Thymus (tissue), 11 donors: ENCODE measurements at regions not wholly inside any gene's neighbourhood (a gene's known extent, or its start where the extent isn't known, plus 50 kb on each side); places are given as distances from the start of the nearest gene placed in this dataset.

Source experiments
- DNase-seq, 9 donors: peaks; one replicate each; pipeline ENCODE4 v3.0.0-alpha.2; 2013; ENCODE audit warnings: low spot score in 9 of 9, low read depth in 6 of 9, missing footprints in 1 of 9
- H3K27ac ChIP-seq, 2 donors: one replicate each; pipeline ENCODE4 v1.5.1; 2013; ENCODE audit warnings: control low read depth in 1 of 2, low read depth in 1 of 2, low read length in 1 of 2, mild to moderate bottlenecking in 1 of 2, moderate library complexity in 1 of 2
- H3K27me3 ChIP-seq, 2 donors: one replicate each; pipeline ENCODE4 v1.5.1; 2013; ENCODE audit warnings: low read length in 1 of 2; ENCODE audit not compliant: control insufficient read depth in 2 of 2, insufficient read depth in 1 of 2
- H3K36me3 ChIP-seq, 2 donors: one replicate each; pipeline ENCODE4 v1.5.1; 2013; ENCODE audit warnings: low read length in 1 of 2, mild to moderate bottlenecking in 1 of 2, moderate library complexity in 1 of 2; ENCODE audit not compliant: control insufficient read depth in 2 of 2, insufficient read depth in 2 of 2
- H3K4me1 ChIP-seq, 2 donors: one replicate each; pipeline ENCODE4 v1.5.1; 2013; ENCODE audit warnings: low read length in 2 of 2; ENCODE audit not compliant: control insufficient read depth in 2 of 2, insufficient read depth in 2 of 2
- H3K4me3 ChIP-seq, 2 donors: one replicate each; pipeline ENCODE4 v1.5.1; 2013; ENCODE audit warnings: low read length in 2 of 2, control low read depth in 1 of 2, mild to moderate bottlenecking in 1 of 2
- H3K9me3 ChIP-seq, 2 donors: one replicate each; pipeline ENCODE4 v1.5.1; 2013; ENCODE audit warnings: low read length in 1 of 2, mild to moderate bottlenecking in 1 of 2; ENCODE audit not compliant: control insufficient read depth in 2 of 2, insufficient read depth in 1 of 2
- WGBS: extraction: QIAGEN DNeasy Blood & Tissue Kit; methylation state at CpG from one replicate; pipeline ENCODE4 v1.1.7; 2013; 5-methylcytosine and 5-hydroxymethylcytosine counted together
- donor health status: healthy.

- Histone ChIP-seq H3K36me3 (no peaks in the 10 kb centered on the region), H3K9me3 (no peaks in the 10 kb centered on the region), H3K4me1 (no peaks in the 10 kb centered on the region), H3K4me3 (no peak overlapping the region), H3K27me3 (no peaks in the 10 kb centered on the region), H3K27ac (no peak overlapping the region)
- WGBS: 97% methylated on average over 1 of the region's 1 CpG
- no peak for DNase-seq
Observed at GRCh38 chr4:89397441-89397840, 89.8 kb upstream of the GPRIN3 start.

GRCh38 chr4:89382439-89382838, 74.8 kb upstream of the GPRIN3 start:
- H3K4me3 ChIP-seq: no peak overlapping the region
- H3K9me3 ChIP-seq: no peaks in the 10 kb centered on the region
- H3K36me3 ChIP-seq: no peaks in the 10 kb centered on the region
- H3K4me1 ChIP-seq: no peaks in the 10 kb centered on the region
- no peaks in the 10 kb centered on the region for H3K27me3 ChIP-seq
- WGBS: 75% methylated on average over 2 of the region's 2 CpGs
- DNase-seq: no peak
- no peak overlapping the region for H3K27ac ChIP-seq

DNA sequence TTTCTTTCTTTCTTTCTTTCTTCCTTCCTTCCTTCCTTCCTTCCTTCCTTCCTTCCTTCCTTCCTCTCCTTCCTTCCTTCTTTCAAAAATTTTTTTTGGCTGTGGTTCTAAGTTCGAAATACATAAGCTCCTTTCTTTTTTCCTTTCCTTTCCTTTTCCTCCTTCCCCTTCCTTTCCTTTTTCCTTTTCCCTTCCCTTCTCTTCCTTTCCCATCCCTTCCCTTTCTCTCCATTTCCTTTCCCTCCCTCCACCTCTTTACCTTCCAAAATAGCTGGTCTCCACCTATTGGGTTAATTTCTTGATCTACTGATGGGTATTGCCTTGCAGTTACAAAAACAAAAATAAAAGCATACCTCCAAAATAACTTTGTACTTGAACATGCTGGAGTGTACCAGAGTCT, 73.4 kb upstream of the GPRIN3 start:
- H3K4me1 ChIP-seq: no peaks in the 10 kb centered on the region
- H3K27ac ChIP-seq: no peak overlapping the region
- H3K9me3 ChIP-seq: no peaks in the 10 kb centered on the region
- no peak for DNase-seq
- WGBS: 96% methylated on average over 1 of the region's 1 CpG
- H3K4me3 ChIP-seq: no peak overlapping the region
- H3K36me3 ChIP-seq: no peaks in the 10 kb centered on the region
- no peaks in the 10 kb centered on the region for H3K27me3 ChIP-seq

DNA sequence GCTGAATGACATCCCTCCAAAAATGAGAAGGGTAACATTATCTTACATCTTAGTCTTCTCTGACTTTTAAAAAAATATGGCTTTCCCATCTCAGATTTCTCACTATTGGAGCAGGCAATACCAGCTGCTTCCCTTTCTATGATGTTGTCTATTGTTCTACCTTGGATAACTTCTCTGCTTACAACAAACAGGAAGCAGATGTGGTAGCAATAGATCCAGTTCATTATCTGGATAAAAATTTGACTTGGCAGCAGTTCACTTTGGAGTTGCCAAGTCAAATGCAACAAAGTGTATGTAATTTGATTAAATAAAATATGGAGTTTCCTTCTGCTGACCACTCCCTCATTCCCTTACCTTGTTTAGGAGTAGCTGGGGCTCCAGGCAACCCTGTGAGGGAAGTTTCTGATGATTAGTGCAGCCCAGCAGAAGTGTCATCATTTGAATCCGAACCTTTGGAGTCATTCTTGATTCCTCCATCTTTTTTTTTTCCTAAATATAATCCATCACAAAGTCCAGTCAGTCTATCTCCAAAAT, 72.0 kb upstream of the GPRIN3 start:
- Histone ChIP-seq H3K4me3 (no peak overlapping the region), H3K27ac (no peak overlapping the region), H3K9me3 (no peaks in the 10 kb centered on the region), H3K4me1 (no peaks in the 10 kb centered on the region), H3K27me3 (no peaks in the 10 kb centered on the region), H3K36me3 (no peaks in the 10 kb centered on the region)
- DNase-seq: no peak
- 97% methylated on average over 1 of the region's 1 CpG for WGBS

GRCh38 chr4:89373394-89373793, 65.8 kb upstream of the GPRIN3 start:
- H3K27me3 ChIP-seq: no peaks in the 10 kb centered on the region
- WGBS: 96% methylated on average over 4 of the region's 4 CpGs
- DNase-seq: no peak
- no peaks in the 10 kb centered on the region for H3K36me3 ChIP-seq
- no peaks in the 10 kb centered on the region for H3K9me3 ChIP-seq
- no peak overlapping the region for H3K4me3 ChIP-seq
- H3K27ac ChIP-seq: no peak overlapping the region
- no peaks in the 10 kb centered on the region for H3K4me1 ChIP-seq

GRCh38 chr4:89371614-89372013, 64.0 kb upstream of the GPRIN3 start:
- DNase-seq: no peak
- WGBS: 82% methylated on average over 3 of the region's 3 CpGs
- Histone ChIP-seq H3K4me1 (no peaks in the 10 kb centered on the region), H3K27me3 (no peaks in the 10 kb centered on the region), H3K36me3 (no peaks in the 10 kb centered on the region), H3K9me3 (no peaks in the 10 kb centered on the region), H3K27ac (no peak overlapping the region), H3K4me3 (no peak overlapping the region)

- Histone ChIP-seq H3K4me3 (no peak overlapping the region), H3K9me3 (no peaks in the 10 kb centered on the region), H3K27ac (no peak overlapping the region), H3K27me3 (no peaks in the 10 kb centered on the region), H3K4me1 (no peaks in the 10 kb centered on the region), H3K36me3 (no peaks in the 10 kb centered on the region)
- DNase-seq: no peak
- WGBS: over 99% methylated on average over 2 of the region's 2 CpGs
Observed at GRCh38 chr4:89369581-89369980, 62.0 kb upstream of the GPRIN3 start.

GRCh38 chr4:89368861-89369260, 61.3 kb upstream of the GPRIN3 start:
- no peaks in the 10 kb centered on the region for H3K4me1 ChIP-seq
- 95% methylated on average over 2 of the region's 2 CpGs for WGBS
- H3K36me3 ChIP-seq: no peaks in the 10 kb centered on the region
- DNase-seq: peak in 1 of 9 donors; percentile 14
- no peak overlapping the region for H3K4me3 ChIP-seq
- no peaks in the 10 kb centered on the region for H3K27me3 ChIP-seq
- no peaks in the 10 kb centered on the region for H3K9me3 ChIP-seq
- no peak overlapping the region for H3K27ac ChIP-seq

GRCh38 chr4:89365776-89366175, 58.2 kb upstream of the GPRIN3 start:
- no peaks in the 10 kb centered on the region for H3K9me3 ChIP-seq
- no peak overlapping the region for H3K4me3 ChIP-seq
- no peaks in the 10 kb centered on the region for H3K36me3 ChIP-seq
- H3K27ac ChIP-seq: no peak overlapping the region
- no peaks in the 10 kb centered on the region for H3K27me3 ChIP-seq
- no peaks in the 10 kb centered on the region for H3K4me1 ChIP-seq
- no peak for DNase-seq
- WGBS: 95% methylated on average over 2 of the region's 2 CpGs

GRCh38 chr4:89365375-89365774, 57.8 kb upstream of the GPRIN3 start:
- DNase-seq: no peak
- Histone ChIP-seq H3K4me3 (no peak overlapping the region), H3K4me1 (no peaks in the 10 kb centered on the region), H3K27ac (no peak overlapping the region), H3K36me3 (no peaks in the 10 kb centered on the region), H3K27me3 (no peaks in the 10 kb centered on the region), H3K9me3 (no peaks in the 10 kb centered on the region)
